ENCODE measurements at regions not wholly inside any gene's neighbourhood (a gene's known extent, or its start where the extent isn't known, plus 50 kb on each side); places are given as distances from the start of the nearest gene placed in this dataset.

DNA sequence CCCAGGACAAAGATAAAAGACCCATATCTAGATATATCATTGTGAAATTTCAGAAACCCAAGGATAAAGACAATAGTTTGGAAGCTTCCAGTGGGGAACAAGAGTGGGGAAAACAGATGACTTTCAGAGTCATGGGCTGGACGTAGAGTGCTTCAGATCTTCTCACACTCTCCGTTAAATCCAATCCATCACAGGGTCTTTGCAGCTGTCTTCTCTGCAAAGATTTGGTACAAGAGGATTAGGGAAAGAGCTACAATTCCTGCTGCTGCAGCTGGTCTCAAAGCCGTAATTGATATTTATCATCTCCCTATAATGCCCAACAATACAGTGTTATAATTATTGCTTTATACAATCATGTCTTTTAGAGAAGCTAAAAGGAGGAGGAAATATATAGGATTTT lies 63.4 kb upstream of the CLPB start:
- no peak for TF ChIP-seq OSR1 (CRISPR knock-in tag; IDR thresholded peaks at IDR 0.05)
- no peak for TF ChIP-seq PPARA (CRISPR knock-in tag; IDR thresholded peaks at IDR 0.05; ENCODE audit: borderline replicate concordance)
- TF ChIP-seq CSDC2 (CRISPR knock-in tag; IDR thresholded peaks at IDR 0.05) = no peak
- no peak for TF ChIP-seq ZFP3 (CRISPR knock-in tag; IDR thresholded peaks at IDR 0.05)
- no peak for TF ChIP-seq TCF4 (CRISPR knock-in tag; IDR thresholded peaks at IDR 0.05; ENCODE audit: borderline replicate concordance)
- TF ChIP-seq, protein P1, sequence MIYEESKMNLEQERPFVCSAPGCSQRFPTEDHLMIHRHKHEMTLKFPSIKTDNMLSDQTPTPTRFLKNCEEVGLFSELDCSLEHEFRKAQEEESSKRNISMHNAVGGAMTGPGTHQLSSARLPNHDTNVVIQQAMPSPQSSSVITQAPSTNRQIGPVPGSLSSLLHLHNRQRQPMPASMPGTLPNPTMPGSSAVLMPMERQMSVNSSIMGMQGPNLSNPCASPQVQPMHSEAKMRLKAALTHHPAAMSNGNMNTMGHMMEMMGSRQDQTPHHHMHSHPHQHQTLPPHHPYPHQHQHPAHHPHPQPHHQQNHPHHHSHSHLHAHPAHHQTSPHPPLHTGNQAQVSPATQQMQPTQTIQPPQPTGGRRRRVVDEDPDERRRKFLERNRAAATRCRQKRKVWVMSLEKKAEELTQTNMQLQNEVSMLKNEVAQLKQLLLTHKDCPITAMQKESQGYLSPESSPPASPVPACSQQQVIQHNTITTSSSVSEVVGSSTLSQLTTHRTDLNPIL (CRISPR knock-in tag; IDR thresholded peaks at IDR 0.05; ENCODE audit: low read depth) = no peak

Measured in SK-N-SH treated with all-trans-retinoic acid at 6 μM for 48 hours (cell line).